HEK293 (cell line): ENCODE measurements at regions not wholly inside any gene's neighbourhood (a gene's known extent, or its start where the extent isn't known, plus 50 kb on each side); places are given as distances from the start of the nearest gene placed in this dataset.

Experiments used
- CTCF ChIP-seq: fragments of 450-650 bp; formaldehyde crosslinking; IDR thresholded peaks from 2 replicates; pipeline ENCODE4 v1.5.1; 2016; ENCODE audit warnings: missing biosample characterization, missing genetic modification characterization
- HOXA7 ChIP-seq: sonication (generic); formaldehyde crosslinking; IDR thresholded peaks from 2 replicates; pipeline ENCODE4 v1.8.1; 2022; ENCODE audit warnings: missing genetic modification reagents, borderline replicate concordance
- KLF17 ChIP-seq: fragments of 450-650 bp; formaldehyde crosslinking; IDR thresholded peaks from 2 replicates; pipeline ENCODE4 v1.5.1; 2016; ENCODE audit warnings: missing biosample characterization, missing genetic modification characterization
- REST ChIP-seq: fragments of 450-650 bp; formaldehyde crosslinking; IDR thresholded peaks from 2 replicates; pipeline ENCODE4 v1.5.1; 2016; ENCODE audit warnings: missing biosample characterization, missing genetic modification characterization
- SCRT1 ChIP-seq: fragments of 450-650 bp; formaldehyde crosslinking; IDR thresholded peaks from 2 replicates; pipeline ENCODE4 v1.5.1; 2016; ENCODE audit warnings: missing biosample characterization, missing genetic modification characterization, borderline replicate concordance
- SP7 ChIP-seq: fragments of 450-650 bp; formaldehyde crosslinking; IDR thresholded peaks from 2 replicates; pipeline ENCODE4 v1.5.1; 2016; ENCODE audit warnings: missing biosample characterization, missing genetic modification characterization
- ZBTB11 ChIP-seq: fragments of 450-650 bp; formaldehyde crosslinking; conservative IDR thresholded peaks from 2 replicates; pipeline ENCODE4 v1.5.1; 2016; ENCODE audit warnings: low read depth, missing biosample characterization, missing genetic modification characterization
- ZBTB17 ChIP-seq: fragments of 450-650 bp; formaldehyde crosslinking; IDR thresholded peaks from 2 replicates; pipeline ENCODE4 v1.5.1; 2016; ENCODE audit warnings: missing biosample characterization, missing genetic modification characterization
- ZIC2 ChIP-seq: fragments of 450-650 bp; formaldehyde crosslinking; IDR thresholded peaks from 2 replicates; pipeline ENCODE4 v1.5.1; 2016; ENCODE audit warnings: missing biosample characterization, missing genetic modification characterization
- ZNF133 ChIP-seq: fragments of 450-650 bp; formaldehyde crosslinking; IDR thresholded peaks from 2 replicates; pipeline ENCODE4 v1.5.1; 2016; ENCODE audit warnings: missing biosample characterization, missing genetic modification characterization
- ZNF248 ChIP-seq: fragments of 450-650 bp; formaldehyde crosslinking; IDR thresholded peaks from 2 replicates; pipeline ENCODE4 v1.5.1; 2017; ENCODE audit warnings: missing biosample characterization, missing genetic modification characterization
- ZNF311 ChIP-seq: fragments of 450-650 bp; formaldehyde crosslinking; IDR thresholded peaks from 2 replicates; pipeline ENCODE4 v1.5.1; 2017; ENCODE audit warnings: missing biosample characterization, missing genetic modification characterization, borderline replicate concordance
- ZNF426 ChIP-seq: fragments of 450-650 bp; formaldehyde crosslinking; IDR thresholded peaks from 2 replicates; pipeline ENCODE4 v1.5.1; 2017; ENCODE audit warnings: missing biosample characterization, missing genetic modification characterization, mild to moderate bottlenecking, inconsistent platforms, moderate library complexity
- ZNF510 ChIP-seq: fragments of 450-650 bp; formaldehyde crosslinking; IDR thresholded peaks from 2 replicates; pipeline ENCODE4 v1.5.1; 2018; ENCODE audit warnings: mild to moderate bottlenecking, missing genetic modification characterization, missing biosample characterization; ENCODE audit not compliant: insufficient replicate concordance
- ZNF514 ChIP-seq: fragments of 450-650 bp; formaldehyde crosslinking; IDR thresholded peaks from 2 replicates; pipeline ENCODE4 v1.5.1; 2016; ENCODE audit warnings: missing biosample characterization, missing genetic modification characterization
- ZNF544 ChIP-seq: fragments of 450-650 bp; formaldehyde crosslinking; IDR thresholded peaks from 2 replicates; pipeline ENCODE4 v1.5.0; 2017; ENCODE audit warnings: missing biosample characterization, missing genetic modification characterization
- ZNF548 ChIP-seq: fragments of 450-650 bp; formaldehyde crosslinking; IDR thresholded peaks from 2 replicates; pipeline ENCODE4 v1.5.1; 2016; ENCODE audit warnings: missing biosample characterization, missing genetic modification characterization
- ZNF558 ChIP-seq: fragments of 450-650 bp; formaldehyde crosslinking; IDR thresholded peaks from 2 replicates; pipeline ENCODE4 v1.5.1; 2016; ENCODE audit warnings: missing biosample characterization, missing genetic modification characterization
- ZNF561 ChIP-seq: fragments of 450-650 bp; IDR thresholded peaks from 2 replicates; pipeline ENCODE4 v1.5.1; 2018; ENCODE audit warnings: missing biosample characterization, missing genetic modification characterization, borderline replicate concordance
- ZNF596 ChIP-seq: fragments of 450-650 bp; IDR thresholded peaks from 2 replicates; pipeline ENCODE4 v1.5.0; 2018; ENCODE audit warnings: missing biosample characterization, mild to moderate bottlenecking, missing genetic modification characterization, moderate library complexity
- ZNF623 ChIP-seq: fragments of 450-650 bp; formaldehyde crosslinking; IDR thresholded peaks from 2 replicates; pipeline ENCODE4 v1.5.1; 2016; ENCODE audit warnings: missing biosample characterization, missing genetic modification characterization
- ZNF664 ChIP-seq: fragments of 450-650 bp; formaldehyde crosslinking; IDR thresholded peaks from 2 replicates; pipeline ENCODE4 v1.5.1; 2016; ENCODE audit warnings: missing biosample characterization, missing genetic modification characterization
- ZNF670 ChIP-seq: fragments of 450-650 bp; formaldehyde crosslinking; IDR thresholded peaks from 2 replicates; pipeline ENCODE4 v1.5.1; 2016; ENCODE audit warnings: missing biosample characterization, missing genetic modification characterization, low read depth
- ZNF704 ChIP-seq: fragments of 450-650 bp; formaldehyde crosslinking; IDR thresholded peaks from 2 replicates; pipeline ENCODE4 v1.5.1; 2016; ENCODE audit warnings: missing biosample characterization, missing genetic modification characterization
- ZNF707 ChIP-seq: fragments of 450-650 bp; formaldehyde crosslinking; IDR thresholded peaks from 2 replicates; pipeline ENCODE4 v1.5.1; 2016; ENCODE audit warnings: missing biosample characterization, missing genetic modification characterization
- ZNF830 ChIP-seq: fragments of 450-650 bp; IDR thresholded peaks from 2 replicates; pipeline ENCODE4 v1.5.0; 2018; ENCODE audit warnings: missing biosample characterization, missing genetic modification characterization, low read depth, mild to moderate bottlenecking, moderate library complexity
- TF ChIP-seq, protein P1 (sequence below): IDR thresholded peaks from 2 replicates; pipeline ENCODE4 v1.6.1; 2011; ENCODE audit warnings: mild to moderate bottlenecking, low read depth, low read length, borderline replicate concordance

- TF ChIP-seq ZNF561 (tag by site-specific recombination) (0 out of 2 replicates have a peak, but pooled peaks have one; percentile 44), ZNF664 (tag by site-specific recombination) (0 out of 2 replicates have a peak, but pooled peaks have one; percentile 23), ZNF248 (tag by site-specific recombination) (no peak), ZNF514 (tag by site-specific recombination) (no peak), ZIC2 (tag by site-specific recombination) (no peak), ZNF707 (tag by site-specific recombination) (no peak), ZNF623 (tag by site-specific recombination) (peak; percentile 61), SP7 (no peak), REST (tag by site-specific recombination) (peak; percentile 41; the same call in 1 of the 2 replicates), ZNF133 (tag by site-specific recombination) (no peak), CTCF (0 out of 2 replicates have a peak, but pooled peaks have one; percentile 16), ZNF558 (0 out of 2 replicates have a peak, but pooled peaks have one; percentile 22), ZNF510 (no peak), ZNF596 (tag by site-specific recombination) (no peak), ZNF830 (no peak), ZNF426 (peak; percentile 65), ZNF670 (tag by site-specific recombination) (no peak), ZNF311 (tag by site-specific recombination) (no peak), ZBTB17 (tag by site-specific recombination) (no peak), HOXA7 (no peak), ZNF544 (tag by site-specific recombination) (no peak), ZNF704 (no peak), ZNF548 (tag by site-specific recombination) (no peak), KLF17 (tag by site-specific recombination) (no peak), ZBTB11 (peak; percentile 50), SCRT1 (tag by site-specific recombination) (no peak)
- TF ChIP-seq, protein P1, sequence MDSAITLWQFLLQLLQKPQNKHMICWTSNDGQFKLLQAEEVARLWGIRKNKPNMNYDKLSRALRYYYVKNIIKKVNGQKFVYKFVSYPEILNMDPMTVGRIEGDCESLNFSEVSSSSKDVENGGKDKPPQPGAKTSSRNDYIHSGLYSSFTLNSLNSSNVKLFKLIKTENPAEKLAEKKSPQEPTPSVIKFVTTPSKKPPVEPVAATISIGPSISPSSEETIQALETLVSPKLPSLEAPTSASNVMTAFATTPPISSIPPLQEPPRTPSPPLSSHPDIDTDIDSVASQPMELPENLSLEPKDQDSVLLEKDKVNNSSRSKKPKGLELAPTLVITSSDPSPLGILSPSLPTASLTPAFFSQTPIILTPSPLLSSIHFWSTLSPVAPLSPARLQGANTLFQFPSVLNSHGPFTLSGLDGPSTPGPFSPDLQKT, result no peak
Observed at GRCh38 chr4:153142700-153143438, 61.4 kb upstream of the TRIM2 start (continued).
